ENCODE measurements at regions not wholly inside any gene's neighbourhood (a gene's known extent, or its start where the extent isn't known, plus 50 kb on each side); places are given as distances from the start of the nearest gene placed in this dataset.

GRCh38 chr2:208545403-208546042 lies 138.9 kb downstream of the PTH2R start:
- DNase-seq (ENCODE audit: low read depth): no peak

GRCh38 chr2:208546107-208546506 lies 139.5 kb downstream of the PTH2R start:
- DNase-seq (ENCODE audit: low read depth): no peak

- no peak for DNase-seq (ENCODE audit: low read depth)
Measured at GRCh38 chr2:208546860-208547650, 140.5 kb downstream of the PTH2R start.

GRCh38 chr2:208548700-208549099 lies 142.1 kb downstream of the PTH2R start:
- no peak for DNase-seq (ENCODE audit: low read depth)

- no peak for DNase-seq (ENCODE audit: low read depth)
Measured at GRCh38 chr2:208549546-208550158, 143.1 kb downstream of the PTH2R start.

GRCh38 chr2:208552943-208553342 lies 146.4 kb downstream of the PTH2R start:
- no peak for DNase-seq (ENCODE audit: low read depth)

- no peak for DNase-seq (ENCODE audit: low read depth)
Measured at GRCh38 chr2:208556983-208557484, 150.4 kb downstream of the PTH2R start.

GRCh38 chr2:208565690-208566416 lies 159.3 kb downstream of the PTH2R start:
- DNase-seq (ENCODE audit: low read depth): no peak

GRCh38 chr2:208568203-208568602 lies 161.6 kb downstream of the PTH2R start:
- DNase-seq (ENCODE audit: low read depth): no peak

- no peak for DNase-seq (ENCODE audit: low read depth)
Measured at GRCh38 chr2:208570066-208570465, 163.5 kb downstream of the PTH2R start.

GRCh38 chr2:208570851-208571763 lies 164.5 kb downstream of the PTH2R start:
- DNase-seq (ENCODE audit: low read depth): no peak

- no peak for DNase-seq (ENCODE audit: low read depth)
Measured at GRCh38 chr2:208571764-208572131, 165.2 kb downstream of the PTH2R start.

- no peak for DNase-seq (ENCODE audit: low read depth)
Measured at GRCh38 chr2:208573569-208573968, 167.0 kb downstream of the PTH2R start.

GRCh38 chr2:208579678-208580077 lies 173.1 kb downstream of the PTH2R start:
- no peak for DNase-seq (ENCODE audit: low read depth)

GRCh38 chr2:208584378-208584985 lies 177.9 kb downstream of the PTH2R start:
- no peak for DNase-seq (ENCODE audit: low read depth)

GRCh38 chr2:208586516-208586915 lies 179.9 kb downstream of the PTH2R start:
- DNase-seq (ENCODE audit: low read depth): no peak

- DNase-seq (ENCODE audit: low read depth): no peak
Measured at GRCh38 chr2:208594642-208595385, 188.2 kb downstream of the PTH2R start.

GRCh38 chr2:208595386-208596275 lies 189.0 kb downstream of the PTH2R start:
- no peak for DNase-seq (ENCODE audit: low read depth)

GRCh38 chr2:208607694-208608093 lies 201.1 kb downstream of the PTH2R start:
- no peak for DNase-seq (ENCODE audit: low read depth)

Measured in non-pigmented ciliary epithelial cell (primary cell).